Neuronal stem cell (in vitro differentiated cells): ENCODE measurements at regions not wholly inside any gene's neighbourhood (a gene's known extent, or its start where the extent isn't known, plus 50 kb on each side); places are given as distances from the start of the nearest gene placed in this dataset.

ENCODE experiments used
- DNase-seq: peaks from one replicate; pipeline ENCODE4 v3.0.0-alpha.2; 2013; ENCODE audit warnings: low spot score
- H2AFZ ChIP-seq: one replicate; pipeline ENCODE4 v1.6.1; 2013; ENCODE audit warnings: mild to moderate bottlenecking, low read length, inconsistent platforms
- H2AK5ac ChIP-seq: 2 replicates; pipeline ENCODE4 v1.6.1; 2013; ENCODE audit warnings: low read depth, mild to moderate bottlenecking, inconsistent platforms, low read length, moderate library complexity, mixed read lengths
- H2BK120ac ChIP-seq: 2 replicates; pipeline ENCODE4 v1.6.1; 2013; ENCODE audit warnings: low read depth, mild to moderate bottlenecking, inconsistent platforms, low read length, moderate library complexity, mixed read lengths
- H2BK12ac ChIP-seq: one replicate; pipeline ENCODE4 v1.6.1; 2013; ENCODE audit warnings: low read length, inconsistent platforms
- H2BK15ac ChIP-seq: 2 replicates; pipeline ENCODE4 v1.6.1; 2013; ENCODE audit warnings: mild to moderate bottlenecking, low read length, inconsistent platforms, mixed read lengths
- H2BK5ac ChIP-seq: one replicate; pipeline ENCODE4 v1.6.1; 2013; ENCODE audit warnings: inconsistent platforms, mild to moderate bottlenecking, low read length, moderate library complexity
- H3K14ac ChIP-seq: one replicate; pipeline ENCODE4 v1.6.1; 2013; ENCODE audit warnings: low read length, inconsistent platforms
- H3K18ac ChIP-seq: 2 replicates; pipeline ENCODE4 v1.6.1; 2013; ENCODE audit warnings: low read length, inconsistent platforms
- H3K23ac ChIP-seq: 2 replicates; pipeline ENCODE4 v1.6.1; 2013; ENCODE audit warnings: low read depth, mild to moderate bottlenecking, mixed read lengths, low read length, inconsistent platforms; ENCODE audit not compliant: poor library complexity
- H3K27ac ChIP-seq: replicated peaks from 3 replicates; pipeline ENCODE4 v1.5.1; 2013; ENCODE audit warnings: low read length, inconsistent platforms
- H3K27me3 ChIP-seq, 3 experiments: 2 replicates each; pipeline ENCODE4 v1.6.1; 2013; ENCODE audit warnings: low read length in 3 of 3, mild to moderate bottlenecking in 2 of 3, inconsistent platforms in 1 of 3, low read depth in 1 of 3, mixed read lengths in 1 of 3, moderate library complexity in 1 of 3; ENCODE audit not compliant: control insufficient read depth in 3 of 3, insufficient read depth in 3 of 3
- H3K36me3 ChIP-seq, 2 donors: replicated peaks in 1 of 2; 2 replicates each; pipeline ENCODE4 v1.6.1; 2013; ENCODE audit warnings: low read length in 2 of 2; ENCODE audit not compliant: control insufficient read depth in 2 of 2, insufficient read depth in 2 of 2
- H3K4ac ChIP-seq: 2 replicates; pipeline ENCODE4 v1.6.1; 2013; ENCODE audit warnings: inconsistent platforms, mild to moderate bottlenecking, low read length, moderate library complexity
- H3K4me1 ChIP-seq, 2 donors: 1 replicate in 1 of 2; 2 replicates in 1 of 2; pipeline ENCODE4 v1.6.1; 2013; ENCODE audit warnings: low read length in 2 of 2, low read depth in 1 of 2; ENCODE audit not compliant: control insufficient read depth in 2 of 2, insufficient read depth in 1 of 2
- H3K4me2 ChIP-seq: one replicate; pipeline ENCODE4 v1.6.1; 2013; ENCODE audit warnings: mild to moderate bottlenecking, low read length, inconsistent platforms; ENCODE audit not compliant: insufficient read depth, poor library complexity, severe bottlenecking
- H3K4me3 ChIP-seq, 2 donors: 2 replicates each; pipeline ENCODE4 v1.5.1; 2013; ENCODE audit warnings: low read length in 2 of 2, mild to moderate bottlenecking in 2 of 2, inconsistent platforms in 1 of 2, moderate library complexity in 1 of 2
- H3K79me1 ChIP-seq: one replicate; pipeline ENCODE4 v1.6.1; 2013; ENCODE audit warnings: low read depth, mild to moderate bottlenecking, inconsistent platforms, low read length, moderate library complexity
- H3K9ac ChIP-seq: one replicate; pipeline ENCODE4 v1.6.1; 2013; ENCODE audit warnings: mild to moderate bottlenecking, low read depth, low read length, inconsistent platforms; ENCODE audit not compliant: poor library complexity
- H3K9me3 ChIP-seq, 2 donors: replicated peaks in 1 of 2; 2 replicates each; pipeline versions ENCODE3 to v1.6.1; 2013; ENCODE audit warnings: low read length in 2 of 2, mild to moderate bottlenecking in 2 of 2, inconsistent platforms in 1 of 2, low read depth in 1 of 2, mixed read lengths in 1 of 2, moderate library complexity in 1 of 2; ENCODE audit not compliant: control insufficient read depth in 2 of 2, insufficient read depth in 1 of 2
- H4K8ac ChIP-seq: one replicate; pipeline ENCODE4 v1.6.1; 2013; ENCODE audit warnings: low read depth, mild to moderate bottlenecking, inconsistent platforms, low read length, moderate library complexity
- H4K91ac ChIP-seq: one replicate; pipeline ENCODE4 v1.6.1; 2013; ENCODE audit warnings: low read length, low read depth, mild to moderate bottlenecking, inconsistent platforms; ENCODE audit not compliant: poor library complexity
- WGBS, 2 donors: extraction: QIAGEN DNeasy Blood & Tissue Kit; methylation state at CpG; one replicate each; pipeline ENCODE4 v1.1.7; 2013; ENCODE audit warnings: missing lambda C conversion rate in 2 of 2, mixed read lengths in 1 of 2; ENCODE audit not compliant: insufficient read length in 2 of 2, insufficient replicate concordance in 1 of 2; ENCODE audit errors: extremely low coverage in 2 of 2; 5-methylcytosine and 5-hydroxymethylcytosine counted together

DNA sequence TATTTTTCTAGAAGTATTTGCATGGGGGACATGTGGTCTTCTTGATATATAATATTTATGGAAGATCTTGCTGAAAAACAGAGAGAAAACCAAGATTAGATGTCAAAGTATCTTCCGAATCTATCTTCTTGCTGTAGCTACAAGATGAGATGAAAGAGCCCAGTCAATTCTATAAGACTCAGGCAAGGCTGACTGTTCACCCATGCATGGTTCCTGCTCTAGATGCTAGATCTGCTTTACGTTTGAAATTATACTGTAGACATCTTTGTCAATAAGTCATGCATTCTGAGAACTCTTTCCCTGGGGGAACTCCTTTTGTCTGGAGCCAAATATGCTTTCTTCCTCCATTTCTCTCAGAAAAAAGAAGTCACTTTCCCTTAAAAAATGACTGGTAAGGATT is 1292.0 kb downstream of the XPNPEP1 start:
- H3K27ac ChIP-seq: no peak overlapping the region
- H3K4ac ChIP-seq: no peak overlapping the region
- no peak overlapping the region for H2BK5ac ChIP-seq
- H3K9ac ChIP-seq: no peak overlapping the region
- no peak overlapping the region for H2BK120ac ChIP-seq
- no peak overlapping the region for H2AK5ac ChIP-seq
- no peak overlapping the region for H3K4me3 ChIP-seq
- no peaks in the 10 kb centered on the region for H3K36me3 ChIP-seq
- H3K27me3 ChIP-seq: no peaks in the 10 kb centered on the region
- no peak overlapping the region for H3K14ac ChIP-seq
- no peak for DNase-seq
- no peaks in the 10 kb centered on the region for H3K9me3 ChIP-seq
- H2BK15ac ChIP-seq: no peak overlapping the region
- no peak overlapping the region for H2BK12ac ChIP-seq
- H4K91ac ChIP-seq: no peak overlapping the region
- H3K23ac ChIP-seq: no peak overlapping the region
- WGBS, 2 donors: no CpG with 5 or more reads among the region's 2 CpGs
- peak overlapping the region; percentile 0 for H2AFZ ChIP-seq
- H3K18ac ChIP-seq: no peak overlapping the region
- H4K8ac ChIP-seq: no peak overlapping the region
- H3K4me2 ChIP-seq: no peak overlapping the region
- peaks cover 0 to 11% of the 10 kb centered on the region in 2 donors for H3K4me1 ChIP-seq
- no peaks in the 10 kb centered on the region for H3K79me1 ChIP-seq

DNA sequence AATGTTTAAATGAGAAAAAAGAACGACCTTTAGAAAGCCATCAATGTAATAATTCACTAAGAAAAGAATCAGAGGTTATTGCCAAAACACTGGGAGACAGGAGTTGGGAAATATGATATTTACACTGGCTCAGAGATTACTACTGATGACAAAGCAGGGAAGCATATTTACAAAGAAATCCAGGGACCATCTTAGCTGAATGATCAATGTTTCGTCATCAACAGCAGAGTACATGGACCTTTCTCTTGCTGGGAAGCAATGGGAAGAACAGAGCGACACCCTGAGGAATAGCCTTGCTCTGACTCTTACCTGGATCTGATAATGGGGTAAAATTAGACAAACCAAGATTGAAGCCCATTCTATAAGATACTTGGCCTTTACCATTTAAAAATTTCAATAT is 1293.5 kb downstream of the XPNPEP1 start:
- no peaks in the 10 kb centered on the region for H3K9me3 ChIP-seq
- H3K14ac ChIP-seq: no peak overlapping the region
- no peak for DNase-seq
- H3K23ac ChIP-seq: no peak overlapping the region
- H3K18ac ChIP-seq: no peak overlapping the region
- no peak overlapping the region for H2AFZ ChIP-seq
- WGBS, 2 donors: no CpG with 5 or more reads among the region's 3 CpGs
- H3K9ac ChIP-seq: no peak overlapping the region
- no peak overlapping the region for H2BK5ac ChIP-seq
- H3K27me3 ChIP-seq: no peaks in the 10 kb centered on the region
- no peak overlapping the region for H2BK12ac ChIP-seq
- no peak overlapping the region for H2BK15ac ChIP-seq
- no peak overlapping the region for H2AK5ac ChIP-seq
- H4K8ac ChIP-seq: no peak overlapping the region
- no peak overlapping the region for H4K91ac ChIP-seq
- H3K27ac ChIP-seq: no peak overlapping the region
- no peak overlapping the region for H3K4me2 ChIP-seq
- no peaks in the 10 kb centered on the region for H3K79me1 ChIP-seq
- H2BK120ac ChIP-seq: no peak overlapping the region
- H3K4ac ChIP-seq: no peak overlapping the region
- no peak overlapping the region for H3K4me3 ChIP-seq
- H3K36me3 ChIP-seq: no peaks in the 10 kb centered on the region
- H3K4me1 ChIP-seq: peaks cover 0 to 11% of the 10 kb centered on the region in 2 donors

DNA sequence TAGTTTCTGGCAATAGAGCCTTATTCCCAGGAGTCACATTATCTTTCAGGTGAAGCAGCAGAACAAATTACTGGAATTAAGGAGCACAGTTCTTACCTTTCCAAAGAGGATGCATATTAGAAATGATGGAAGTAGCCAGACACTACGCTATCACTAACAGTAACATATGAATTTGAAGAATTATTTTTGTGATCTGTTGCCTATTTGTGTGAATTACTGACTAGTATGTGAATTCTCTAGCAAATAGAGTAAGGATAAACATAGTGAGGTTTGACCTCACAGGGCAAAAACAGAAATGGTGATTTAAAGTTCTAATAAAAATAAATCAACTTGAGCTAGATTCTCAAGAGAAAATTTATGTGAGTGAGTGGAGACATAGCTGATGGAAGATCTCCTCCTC is 1299.3 kb downstream of the XPNPEP1 start:
- Histone ChIP-seq H2BK15ac (no peak overlapping the region), H4K91ac (no peak overlapping the region), H3K79me1 (no peaks in the 10 kb centered on the region), H3K4me3 (no peak overlapping the region), H3K9ac (no peak overlapping the region), H3K27me3 (no peaks in the 10 kb centered on the region), H3K4me2 (no peak overlapping the region), H3K14ac (no peak overlapping the region), H3K36me3 (no peaks in the 10 kb centered on the region), H2BK120ac (no peak overlapping the region), H3K9me3 (no peaks in the 10 kb centered on the region), H2AK5ac (no peak overlapping the region), H3K23ac (no peak overlapping the region), H3K27ac (no peak overlapping the region), H4K8ac (no peak overlapping the region), H2BK5ac (no peak overlapping the region), H3K4me1 (peaks cover 0 to 5% of the 10 kb centered on the region in 2 donors), H3K4ac (no peak overlapping the region), H2AFZ (no peak overlapping the region), H3K18ac (no peak overlapping the region), H2BK12ac (no peak overlapping the region)
- no CpG with 5 or more reads among the region's 1 CpG for WGBS, 2 donors
- DNase-seq: no peak

DNA sequence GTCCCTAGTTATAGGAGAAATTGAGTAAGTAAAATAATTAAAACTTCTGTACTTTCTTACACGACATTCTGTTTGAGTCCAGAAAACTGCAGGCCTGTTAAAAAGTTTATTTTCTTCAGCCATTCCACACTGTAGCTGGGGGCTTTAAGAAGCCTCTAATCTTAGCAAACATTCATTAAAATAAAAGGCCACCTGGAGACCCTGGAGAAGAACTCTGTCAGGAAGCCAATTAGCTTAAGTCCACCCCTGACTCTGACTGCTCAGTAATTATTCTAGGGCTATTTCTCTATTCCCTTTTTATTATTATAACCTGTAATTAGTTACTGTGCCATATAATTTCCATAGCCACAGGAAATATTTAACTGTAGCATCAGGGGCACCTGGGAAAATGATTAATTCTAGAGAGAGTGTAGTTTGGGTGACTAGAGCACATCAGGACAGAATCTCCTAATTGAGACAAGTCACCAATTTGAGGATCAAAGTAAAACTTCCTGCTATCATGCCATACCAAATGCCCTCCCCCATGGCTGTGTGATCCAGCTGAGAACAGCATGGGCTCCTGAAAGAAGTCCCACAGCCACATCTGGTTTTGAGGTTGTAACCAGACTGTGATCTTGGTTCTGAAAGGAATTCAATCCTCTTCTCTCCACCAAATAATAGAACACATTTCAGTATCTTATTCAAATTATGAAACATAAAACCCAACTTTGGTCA is 1302.3 kb downstream of the XPNPEP1 start:
- Histone ChIP-seq H3K79me1 (no peaks in the 10 kb centered on the region), H3K27ac (peak overlapping the region; percentile 25), H3K36me3 (no peaks in the 10 kb centered on the region), H4K8ac (no peak overlapping the region), H3K4me3 (no peak overlapping the region), H3K4me2 (no peak overlapping the region), H4K91ac (no peak overlapping the region), H3K9ac (no peak overlapping the region), H3K4me1 (peaks cover 0 to 5% of the 10 kb centered on the region in 2 donors), H2BK12ac (no peak overlapping the region), H2BK15ac (no peak overlapping the region), H3K4ac (no peak overlapping the region), H2AK5ac (no peak overlapping the region), H3K18ac (no peak overlapping the region), H2BK120ac (no peak overlapping the region), H2AFZ (no peak overlapping the region), H3K9me3 (no peaks in the 10 kb centered on the region), H3K27me3 (no peaks in the 10 kb centered on the region), H3K23ac (no peak overlapping the region), H3K14ac (no peak overlapping the region), H2BK5ac (no peak overlapping the region)
- WGBS, 2 donors: no CpG with 5 or more reads among the region's 1 CpG
- DNase-seq: no peak
